LNCaP clone FGC (cell line): ENCODE measurements at regions not wholly inside any gene's neighbourhood (a gene's known extent, or its start where the extent isn't known, plus 50 kb on each side); places are given as distances from the start of the nearest gene placed in this dataset.

Source experiments
- DNase-seq: peaks from one replicate; pipeline ENCODE4 v3.0.0-alpha.2; 2011; ENCODE audit warnings: low read depth
- H3K4me3 ChIP-seq: 2 replicates; pipeline ENCODE4 v1.5.1; 2011; ENCODE audit warnings: mild to moderate bottlenecking, low read depth, low read length, control low read depth
- TF ChIP-seq, protein P1 (sequence below): IDR thresholded peaks from 2 replicates; pipeline ENCODE4 v1.5.1; 2012; ENCODE audit warnings: mild to moderate bottlenecking; ENCODE audit not compliant: control insufficient read depth, insufficient read depth; ENCODE audit errors: extremely low read depth

DNA sequence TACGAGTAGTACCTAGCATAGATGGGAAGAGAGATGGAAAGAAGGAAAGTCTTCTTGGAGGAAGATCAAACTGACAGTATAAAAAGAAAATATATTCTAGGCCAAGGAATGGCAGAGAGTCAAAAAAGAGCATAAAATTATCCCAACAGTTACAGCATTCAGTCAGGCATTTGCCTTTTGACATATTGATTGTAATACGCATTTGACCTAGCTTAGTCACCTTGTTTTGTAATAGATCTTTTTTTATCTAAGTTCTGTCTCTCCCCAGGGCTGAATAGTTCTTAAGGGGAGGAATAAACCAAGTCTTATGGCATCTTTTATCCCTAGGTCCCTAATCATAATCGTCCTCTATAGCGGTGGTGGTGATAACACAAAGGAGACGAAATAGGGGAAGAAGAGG, 657.3 kb upstream of the PIK3C3 start:
- TF ChIP-seq, protein P1, sequence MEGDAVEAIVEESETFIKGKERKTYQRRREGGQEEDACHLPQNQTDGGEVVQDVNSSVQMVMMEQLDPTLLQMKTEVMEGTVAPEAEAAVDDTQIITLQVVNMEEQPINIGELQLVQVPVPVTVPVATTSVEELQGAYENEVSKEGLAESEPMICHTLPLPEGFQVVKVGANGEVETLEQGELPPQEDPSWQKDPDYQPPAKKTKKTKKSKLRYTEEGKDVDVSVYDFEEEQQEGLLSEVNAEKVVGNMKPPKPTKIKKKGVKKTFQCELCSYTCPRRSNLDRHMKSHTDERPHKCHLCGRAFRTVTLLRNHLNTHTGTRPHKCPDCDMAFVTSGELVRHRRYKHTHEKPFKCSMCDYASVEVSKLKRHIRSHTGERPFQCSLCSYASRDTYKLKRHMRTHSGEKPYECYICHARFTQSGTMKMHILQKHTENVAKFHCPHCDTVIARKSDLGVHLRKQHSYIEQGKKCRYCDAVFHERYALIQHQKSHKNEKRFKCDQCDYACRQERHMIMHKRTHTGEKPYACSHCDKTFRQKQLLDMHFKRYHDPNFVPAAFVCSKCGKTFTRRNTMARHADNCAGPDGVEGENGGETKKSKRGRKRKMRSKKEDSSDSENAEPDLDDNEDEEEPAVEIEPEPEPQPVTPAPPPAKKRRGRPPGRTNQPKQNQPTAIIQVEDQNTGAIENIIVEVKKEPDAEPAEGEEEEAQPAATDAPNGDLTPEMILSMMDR = no peak
- no peak overlapping the region for H3K4me3 ChIP-seq
- DNase-seq = no peak

GRCh38 chr18:41269294-41269693, 685.7 kb upstream of the PIK3C3 start:
- DNase-seq = no peak
- TF ChIP-seq, protein P1 = no peak

DNA sequence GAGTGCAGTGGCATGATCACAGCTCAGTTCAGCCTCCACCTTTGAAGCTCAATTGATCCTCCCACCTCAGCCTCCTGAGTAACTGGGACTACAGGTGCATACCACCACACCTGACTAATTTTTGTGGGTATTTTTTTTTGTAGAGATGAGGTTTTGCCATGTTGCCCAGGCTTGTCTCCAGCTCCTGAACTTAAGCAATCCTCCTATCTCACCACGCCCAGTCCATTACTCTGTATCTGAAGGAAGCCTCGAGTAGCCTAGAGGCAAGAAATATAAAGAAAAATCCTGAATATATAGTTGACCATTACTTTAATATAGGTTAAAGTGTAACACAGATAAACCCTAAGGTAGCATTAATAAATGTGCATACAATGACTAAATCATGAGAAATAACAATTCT, 686.8 kb upstream of the PIK3C3 start:
- TF ChIP-seq, protein P1 = no peak

More at GRCh38 chr18:41269294-41269693, 685.7 kb upstream of the PIK3C3 start:
- H3K4me3 ChIP-seq = no peak overlapping the region

DNA sequence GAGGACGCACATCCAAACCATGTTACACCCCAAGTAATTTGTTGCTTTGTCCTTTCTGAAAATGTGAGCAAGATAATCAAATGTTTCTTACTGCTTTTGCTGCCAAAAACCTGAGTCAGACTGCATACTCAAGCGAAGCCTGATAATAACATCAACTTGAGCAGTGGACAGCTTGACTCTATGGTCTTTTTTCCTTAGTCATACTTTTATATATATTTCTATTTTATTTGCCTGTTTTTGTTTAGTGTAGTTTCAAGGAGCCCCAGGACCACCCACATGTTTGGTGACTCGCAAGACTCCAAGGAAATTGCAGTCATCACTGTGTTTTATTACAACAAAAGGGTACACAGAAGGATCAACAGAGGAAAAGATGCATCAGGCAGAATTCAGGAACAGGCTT, 688.4 kb upstream of the PIK3C3 start:
- no peak overlapping the region for H3K4me3 ChIP-seq
- DNase-seq = no peak
- TF ChIP-seq, protein P1 = no peak

More for the DNA sequence above, 686.8 kb upstream of the PIK3C3 start:
- DNase-seq = no peak
- H3K4me3 ChIP-seq = no peak overlapping the region

GRCh38 chr18:41266204-41266603, 688.8 kb upstream of the PIK3C3 start:
- TF ChIP-seq, protein P1 = no peak
- DNase-seq = no peak
- H3K4me3 ChIP-seq = no peak overlapping the region

GRCh38 chr18:41265047-41265446, 690.0 kb upstream of the PIK3C3 start:
- TF ChIP-seq, protein P1 = no peak
- DNase-seq = no peak
- H3K4me3 ChIP-seq = no peak overlapping the region

- H3K4me3 ChIP-seq = no peak overlapping the region
- TF ChIP-seq, protein P1 = no peak
- no peak for DNase-seq
Measured at GRCh38 chr18:41263956-41264355, 691.1 kb upstream of the PIK3C3 start.
